WTC11 (cell line): ENCODE measurements at regions not wholly inside any gene's neighbourhood (a gene's known extent, or its start where the extent isn't known, plus 50 kb on each side); places are given as distances from the start of the nearest gene placed in this dataset.

Experiments
- ATAC-seq: fragments of 200-7000 bp; cut with Tn5 transposase; 2 replicates; pipeline ENCODE4 v1.10.0; 2021; ENCODE audit warnings: mild to moderate bottlenecking, moderate library complexity
- CTCF ChIA-PET: fragments of 300-600 bp; sonication (Branson Sonifier 250); formaldehyde crosslinking; loops from one replicate; lab custom pipeline; 2021; ENCODE audit warnings: antibody characterized with exemption; lab: Charles Lee
- POLR2A ChIA-PET: fragments of 350-600 bp; sonication (Branson Sonifier 250); formaldehyde crosslinking; loops from one replicate; lab custom pipeline; 2021; ENCODE audit warnings: antibody characterized with exemption; lab: Charles Lee
- DNase-seq: peaks from one replicate; pipeline ENCODE4 v3.0.0; 2021; ENCODE audit warnings: low spot score
- H3K27ac Mint-ChIP-seq: 2 replicates; pipeline ENCODE4 v1.8.0; 2021; ENCODE audit warnings: mixed read lengths
- H3K27me3 Mint-ChIP-seq: 2 replicates; pipeline ENCODE4 v1.8.0; 2021; ENCODE audit warnings: low read depth, mild to moderate bottlenecking, moderate library complexity, mixed read lengths
- H3K36me3 Mint-ChIP-seq: 2 replicates; pipeline ENCODE4 v1.8.0; 2021; ENCODE audit warnings: mixed read lengths
- H3K4me1 Mint-ChIP-seq: 2 replicates; pipeline ENCODE4 v1.8.0; 2022; ENCODE audit warnings: mixed read lengths
- H3K4me3 Mint-ChIP-seq: 2 replicates; pipeline ENCODE4 v1.8.0; 2021; ENCODE audit warnings: mild to moderate bottlenecking, moderate library complexity, mixed read lengths
- H3K9me3 Mint-ChIP-seq: 2 replicates; pipeline ENCODE4 v1.8.0; 2021; ENCODE audit warnings: mixed read lengths
- ETV6 ChIP-seq: sonication (generic); formaldehyde crosslinking; IDR thresholded peaks from 2 replicates; pipeline ENCODE4 v1.8.1; 2022; ENCODE audit warnings: mild to moderate bottlenecking, missing genetic modification reagents
- FOXK1 ChIP-seq: sonication (generic); formaldehyde crosslinking; IDR thresholded peaks from 2 replicates; pipeline ENCODE4 v1.8.0; 2022; ENCODE audit warnings: mild to moderate bottlenecking, moderate library complexity, missing genetic modification reagents
- NFE2L1 ChIP-seq: sonication (generic); formaldehyde crosslinking; IDR thresholded peaks from 2 replicates; pipeline ENCODE4 v1.8.1; 2023; ENCODE audit warnings: missing genetic modification reagents
- ZBTB21 ChIP-seq: sonication (generic); formaldehyde crosslinking; IDR thresholded peaks from 2 replicates; pipeline ENCODE4 v1.8.1; 2023; ENCODE audit warnings: mild to moderate bottlenecking, missing genetic modification reagents, borderline replicate concordance
- ZNF396 ChIP-seq: fragments of 250-450 bp; sonication (Bioruptor Pico); IDR thresholded peaks from 2 replicates; pipeline ENCODE4 v1.8.0; 2021; ENCODE audit warnings: mild to moderate bottlenecking, moderate library complexity, borderline replicate concordance
- TF ChIP-seq, protein P1 (sequence below): sonication (generic); formaldehyde crosslinking; conservative IDR thresholded peaks from 2 replicates; pipeline ENCODE4 v1.8.1; 2023; ENCODE audit warnings: mild to moderate bottlenecking, low read depth, missing genetic modification reagents, moderate library complexity
- TF ChIP-seq, protein P2 (sequence below): sonication (generic); formaldehyde crosslinking; IDR thresholded peaks from 2 replicates; pipeline ENCODE4 v1.8.0; 2023; ENCODE audit warnings: missing genetic modification reagents, mild to moderate bottlenecking, borderline replicate concordance
- TF ChIP-seq, protein P3 (sequence below): fragments of 250-450 bp; sonication (Bioruptor Pico); IDR thresholded peaks from 2 replicates; pipeline ENCODE4 v2.1.2; 2022; ENCODE audit warnings: mild to moderate bottlenecking, moderate library complexity
- TF ChIP-seq, protein P4 (sequence below): sonication (generic); formaldehyde crosslinking; IDR thresholded peaks from 2 replicates; pipeline ENCODE4 v1.8.0; 2023; ENCODE audit warnings: mild to moderate bottlenecking, missing genetic modification reagents
- TF ChIP-seq, protein P5 (sequence below): sonication (generic); formaldehyde crosslinking; IDR thresholded peaks from 2 replicates; pipeline ENCODE4 v1.8.1; 2023; ENCODE audit warnings: mild to moderate bottlenecking, missing genetic modification reagents
- TF ChIP-seq, protein P6 (sequence below): sonication (generic); formaldehyde crosslinking; IDR thresholded peaks from 2 replicates; pipeline ENCODE4 v1.8.1; 2022; ENCODE audit warnings: missing genetic modification reagents, borderline replicate concordance

DNA sequence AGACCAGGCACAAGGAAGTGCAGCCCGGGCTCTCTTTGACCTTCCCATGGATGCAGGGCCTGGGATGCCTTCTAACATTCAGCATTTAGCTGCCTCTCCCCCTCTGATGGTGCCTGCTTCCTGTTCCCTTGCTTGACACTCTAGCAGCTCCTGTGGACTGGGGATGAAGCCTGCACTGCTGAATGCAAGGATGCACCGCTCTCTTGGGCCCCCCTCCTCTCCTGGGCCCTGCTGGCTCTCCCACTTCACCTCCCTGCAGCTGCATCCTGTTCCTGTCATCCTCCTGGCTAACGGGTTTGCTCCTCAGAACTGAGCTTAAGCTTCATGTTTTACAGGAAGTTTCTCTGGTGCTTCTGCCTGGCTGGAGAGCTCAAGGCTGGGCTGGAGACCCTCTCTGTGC, 254.1 kb downstream of the TSN start (continued):
- TF ChIP-seq NFE2L1 (CRISPR knock-in tag) (no peak), ETV6 (no peak)
- TF ChIP-seq, protein P1, sequence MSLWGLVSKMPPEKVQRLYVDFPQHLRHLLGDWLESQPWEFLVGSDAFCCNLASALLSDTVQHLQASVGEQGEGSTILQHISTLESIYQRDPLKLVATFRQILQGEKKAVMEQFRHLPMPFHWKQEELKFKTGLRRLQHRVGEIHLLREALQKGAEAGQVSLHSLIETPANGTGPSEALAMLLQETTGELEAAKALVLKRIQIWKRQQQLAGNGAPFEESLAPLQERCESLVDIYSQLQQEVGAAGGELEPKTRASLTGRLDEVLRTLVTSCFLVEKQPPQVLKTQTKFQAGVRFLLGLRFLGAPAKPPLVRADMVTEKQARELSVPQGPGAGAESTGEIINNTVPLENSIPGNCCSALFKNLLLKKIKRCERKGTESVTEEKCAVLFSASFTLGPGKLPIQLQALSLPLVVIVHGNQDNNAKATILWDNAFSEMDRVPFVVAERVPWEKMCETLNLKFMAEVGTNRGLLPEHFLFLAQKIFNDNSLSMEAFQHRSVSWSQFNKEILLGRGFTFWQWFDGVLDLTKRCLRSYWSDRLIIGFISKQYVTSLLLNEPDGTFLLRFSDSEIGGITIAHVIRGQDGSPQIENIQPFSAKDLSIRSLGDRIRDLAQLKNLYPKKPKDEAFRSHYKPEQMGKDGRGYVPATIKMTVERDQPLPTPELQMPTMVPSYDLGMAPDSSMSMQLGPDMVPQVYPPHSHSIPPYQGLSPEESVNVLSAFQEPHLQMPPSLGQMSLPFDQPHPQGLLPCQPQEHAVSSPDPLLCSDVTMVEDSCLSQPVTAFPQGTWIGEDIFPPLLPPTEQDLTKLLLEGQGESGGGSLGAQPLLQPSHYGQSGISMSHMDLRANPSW = no peak
- TF ChIP-seq, protein P2, sequence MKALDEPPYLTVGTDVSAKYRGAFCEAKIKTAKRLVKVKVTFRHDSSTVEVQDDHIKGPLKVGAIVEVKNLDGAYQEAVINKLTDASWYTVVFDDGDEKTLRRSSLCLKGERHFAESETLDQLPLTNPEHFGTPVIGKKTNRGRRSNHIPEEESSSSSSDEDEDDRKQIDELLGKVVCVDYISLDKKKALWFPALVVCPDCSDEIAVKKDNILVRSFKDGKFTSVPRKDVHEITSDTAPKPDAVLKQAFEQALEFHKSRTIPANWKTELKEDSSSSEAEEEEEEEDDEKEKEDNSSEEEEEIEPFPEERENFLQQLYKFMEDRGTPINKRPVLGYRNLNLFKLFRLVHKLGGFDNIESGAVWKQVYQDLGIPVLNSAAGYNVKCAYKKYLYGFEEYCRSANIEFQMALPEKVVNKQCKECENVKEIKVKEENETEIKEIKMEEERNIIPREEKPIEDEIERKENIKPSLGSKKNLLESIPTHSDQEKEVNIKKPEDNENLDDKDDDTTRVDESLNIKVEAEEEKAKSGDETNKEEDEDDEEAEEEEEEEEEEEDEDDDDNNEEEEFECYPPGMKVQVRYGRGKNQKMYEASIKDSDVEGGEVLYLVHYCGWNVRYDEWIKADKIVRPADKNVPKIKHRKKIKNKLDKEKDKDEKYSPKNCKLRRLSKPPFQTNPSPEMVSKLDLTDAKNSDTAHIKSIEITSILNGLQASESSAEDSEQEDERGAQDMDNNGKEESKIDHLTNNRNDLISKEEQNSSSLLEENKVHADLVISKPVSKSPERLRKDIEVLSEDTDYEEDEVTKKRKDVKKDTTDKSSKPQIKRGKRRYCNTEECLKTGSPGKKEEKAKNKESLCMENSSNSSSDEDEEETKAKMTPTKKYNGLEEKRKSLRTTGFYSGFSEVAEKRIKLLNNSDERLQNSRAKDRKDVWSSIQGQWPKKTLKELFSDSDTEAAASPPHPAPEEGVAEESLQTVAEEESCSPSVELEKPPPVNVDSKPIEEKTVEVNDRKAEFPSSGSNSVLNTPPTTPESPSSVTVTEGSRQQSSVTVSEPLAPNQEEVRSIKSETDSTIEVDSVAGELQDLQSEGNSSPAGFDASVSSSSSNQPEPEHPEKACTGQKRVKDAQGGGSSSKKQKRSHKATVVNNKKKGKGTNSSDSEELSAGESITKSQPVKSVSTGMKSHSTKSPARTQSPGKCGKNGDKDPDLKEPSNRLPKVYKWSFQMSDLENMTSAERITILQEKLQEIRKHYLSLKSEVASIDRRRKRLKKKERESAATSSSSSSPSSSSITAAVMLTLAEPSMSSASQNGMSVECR (CRISPR knock-in tag) = no peak
- TF ChIP-seq, protein P3, sequence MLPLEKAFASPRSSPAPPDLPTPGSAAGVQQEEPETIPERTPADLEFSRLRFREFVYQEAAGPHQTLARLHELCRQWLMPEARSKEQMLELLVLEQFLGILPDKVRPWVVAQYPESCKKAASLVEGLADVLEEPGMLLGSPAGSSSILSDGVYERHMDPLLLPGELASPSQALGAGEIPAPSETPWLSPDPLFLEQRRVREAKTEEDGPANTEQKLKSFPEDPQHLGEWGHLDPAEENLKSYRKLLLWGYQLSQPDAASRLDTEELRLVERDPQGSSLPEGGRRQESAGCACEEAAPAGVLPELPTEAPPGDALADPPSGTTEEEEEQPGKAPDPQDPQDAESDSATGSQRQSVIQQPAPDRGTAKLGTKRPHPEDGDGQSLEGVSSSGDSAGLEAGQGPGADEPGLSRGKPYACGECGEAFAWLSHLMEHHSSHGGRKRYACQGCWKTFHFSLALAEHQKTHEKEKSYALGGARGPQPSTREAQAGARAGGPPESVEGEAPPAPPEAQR = no peak

DNA sequence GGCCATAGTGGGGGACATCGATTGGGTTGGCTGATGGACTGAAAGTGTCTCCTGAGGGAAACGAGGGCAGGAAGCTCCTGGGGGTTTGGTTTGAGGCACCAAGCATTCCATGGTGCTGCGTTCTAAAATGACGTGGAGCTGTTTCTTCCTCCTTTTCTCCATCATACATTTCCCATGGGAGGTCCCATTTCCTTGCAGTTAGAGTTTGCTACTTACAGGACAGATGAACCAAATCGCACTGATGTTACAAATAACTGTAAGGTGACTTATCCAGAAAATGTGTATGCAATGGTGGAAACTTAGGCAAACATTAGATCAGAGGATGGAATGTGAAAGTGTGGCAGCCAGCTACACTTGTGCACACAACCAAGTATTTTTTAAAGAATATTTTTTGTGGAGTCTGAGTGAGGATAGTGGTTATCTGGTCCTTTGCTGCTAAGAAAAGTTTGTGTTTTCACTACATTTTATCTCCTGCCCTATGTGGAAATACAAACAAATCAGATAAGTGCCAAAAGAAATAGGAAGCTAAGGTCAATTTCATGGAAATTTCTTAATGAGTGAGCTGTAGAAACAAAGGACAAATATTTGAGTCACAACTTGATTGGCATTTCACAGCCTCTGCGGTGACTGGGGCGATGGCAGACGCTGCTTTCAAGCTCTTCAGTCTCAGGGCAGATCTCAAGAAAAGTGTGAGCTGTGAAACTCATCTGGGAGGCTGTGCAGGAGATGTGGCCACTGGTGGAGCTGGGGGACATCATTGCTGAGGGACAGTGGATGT, 256.2 kb downstream of the TSN start:
- H3K9me3 Mint-ChIP-seq = peaks cover 13% of the 10 kb centered on the region
- DNase-seq = no peak
- H3K27ac Mint-ChIP-seq = no peak overlapping the region
- ATAC-seq = no peak
- H3K36me3 Mint-ChIP-seq = peaks cover 6% of the 10 kb centered on the region
- H3K4me3 Mint-ChIP-seq = no peak overlapping the region
- TF ChIP-seq, protein P4, sequence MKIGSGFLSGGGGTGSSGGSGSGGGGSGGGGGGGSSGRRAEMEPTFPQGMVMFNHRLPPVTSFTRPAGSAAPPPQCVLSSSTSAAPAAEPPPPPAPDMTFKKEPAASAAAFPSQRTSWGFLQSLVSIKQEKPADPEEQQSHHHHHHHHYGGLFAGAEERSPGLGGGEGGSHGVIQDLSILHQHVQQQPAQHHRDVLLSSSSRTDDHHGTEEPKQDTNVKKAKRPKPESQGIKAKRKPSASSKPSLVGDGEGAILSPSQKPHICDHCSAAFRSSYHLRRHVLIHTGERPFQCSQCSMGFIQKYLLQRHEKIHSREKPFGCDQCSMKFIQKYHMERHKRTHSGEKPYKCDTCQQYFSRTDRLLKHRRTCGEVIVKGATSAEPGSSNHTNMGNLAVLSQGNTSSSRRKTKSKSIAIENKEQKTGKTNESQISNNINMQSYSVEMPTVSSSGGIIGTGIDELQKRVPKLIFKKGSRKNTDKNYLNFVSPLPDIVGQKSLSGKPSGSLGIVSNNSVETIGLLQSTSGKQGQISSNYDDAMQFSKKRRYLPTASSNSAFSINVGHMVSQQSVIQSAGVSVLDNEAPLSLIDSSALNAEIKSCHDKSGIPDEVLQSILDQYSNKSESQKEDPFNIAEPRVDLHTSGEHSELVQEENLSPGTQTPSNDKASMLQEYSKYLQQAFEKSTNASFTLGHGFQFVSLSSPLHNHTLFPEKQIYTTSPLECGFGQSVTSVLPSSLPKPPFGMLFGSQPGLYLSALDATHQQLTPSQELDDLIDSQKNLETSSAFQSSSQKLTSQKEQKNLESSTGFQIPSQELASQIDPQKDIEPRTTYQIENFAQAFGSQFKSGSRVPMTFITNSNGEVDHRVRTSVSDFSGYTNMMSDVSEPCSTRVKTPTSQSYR (CRISPR knock-in tag) = no peak
- no peak for TF ChIP-seq ZBTB21 (CRISPR knock-in tag)
- TF ChIP-seq, protein P5, sequence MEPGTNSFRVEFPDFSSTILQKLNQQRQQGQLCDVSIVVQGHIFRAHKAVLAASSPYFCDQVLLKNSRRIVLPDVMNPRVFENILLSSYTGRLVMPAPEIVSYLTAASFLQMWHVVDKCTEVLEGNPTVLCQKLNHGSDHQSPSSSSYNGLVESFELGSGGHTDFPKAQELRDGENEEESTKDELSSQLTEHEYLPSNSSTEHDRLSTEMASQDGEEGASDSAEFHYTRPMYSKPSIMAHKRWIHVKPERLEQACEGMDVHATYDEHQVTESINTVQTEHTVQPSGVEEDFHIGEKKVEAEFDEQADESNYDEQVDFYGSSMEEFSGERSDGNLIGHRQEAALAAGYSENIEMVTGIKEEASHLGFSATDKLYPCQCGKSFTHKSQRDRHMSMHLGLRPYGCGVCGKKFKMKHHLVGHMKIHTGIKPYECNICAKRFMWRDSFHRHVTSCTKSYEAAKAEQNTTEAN (CRISPR knock-in tag) = no peak
- no peak for TF ChIP-seq FOXK1
- TF ChIP-seq, protein P6, sequence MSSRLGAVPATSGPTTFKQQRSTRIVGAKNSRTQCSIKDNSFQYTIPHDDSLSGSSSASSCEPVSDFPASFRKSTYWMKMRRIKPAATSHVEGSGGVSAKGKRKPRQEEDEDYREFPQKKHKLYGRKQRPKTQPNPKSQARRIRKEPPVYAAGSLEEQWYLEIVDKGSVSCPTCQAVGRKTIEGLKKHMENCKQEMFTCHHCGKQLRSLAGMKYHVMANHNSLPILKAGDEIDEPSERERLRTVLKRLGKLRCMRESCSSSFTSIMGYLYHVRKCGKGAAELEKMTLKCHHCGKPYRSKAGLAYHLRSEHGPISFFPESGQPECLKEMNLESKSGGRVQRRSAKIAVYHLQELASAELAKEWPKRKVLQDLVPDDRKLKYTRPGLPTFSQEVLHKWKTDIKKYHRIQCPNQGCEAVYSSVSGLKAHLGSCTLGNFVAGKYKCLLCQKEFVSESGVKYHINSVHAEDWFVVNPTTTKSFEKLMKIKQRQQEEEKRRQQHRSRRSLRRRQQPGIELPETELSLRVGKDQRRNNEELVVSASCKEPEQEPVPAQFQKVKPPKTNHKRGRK (CRISPR knock-in tag) = no peak
- no peak for TF ChIP-seq ZNF396
- ChIA-PET POLR2A (no interaction called here), CTCF (interaction anchor here (1.2 to 1.9 kb wide), 2 partner anchors 19 to 200 kb away, joined by 3 to 4 read pairs; no protein-coding TSS in a partner anchor)
- no peaks in the 10 kb centered on the region for H3K27me3 Mint-ChIP-seq
- peaks cover 11% of the 10 kb centered on the region for H3K4me1 Mint-ChIP-seq
